NCI-H1092 treated with DMSO at 0.1 percent for 48 hours (cell line): ENCODE measurements at regions not wholly inside any gene's neighbourhood (a gene's known extent, or its start where the extent isn't known, plus 50 kb on each side); places are given as distances from the start of the nearest gene placed in this dataset.

Source experiments
- DNase-seq: peaks from one replicate; lab custom pipeline; 2025; lab: John Stamatoyannopoulos, UW

DNA sequence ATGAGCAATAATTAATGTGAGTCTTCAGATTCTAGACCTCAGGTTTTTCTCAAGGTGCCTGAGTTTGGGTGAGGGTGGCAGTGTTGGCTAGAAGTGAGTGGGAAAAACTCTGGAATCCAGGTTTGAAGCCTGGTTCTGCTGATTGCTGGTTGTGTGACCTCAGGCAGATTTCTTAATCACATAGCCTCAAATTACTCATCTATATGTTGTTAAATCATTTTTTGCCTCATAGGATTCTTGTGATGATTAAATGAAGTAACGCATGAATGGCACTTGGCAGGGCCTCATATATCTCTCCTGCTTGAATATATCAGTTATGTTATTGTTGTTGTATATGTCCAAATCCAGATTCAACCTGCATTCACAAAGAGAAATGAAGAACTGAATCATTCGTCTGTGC, 60.5 kb downstream of the NR2F2 start:
- DNase-seq, result no peak

DNA sequence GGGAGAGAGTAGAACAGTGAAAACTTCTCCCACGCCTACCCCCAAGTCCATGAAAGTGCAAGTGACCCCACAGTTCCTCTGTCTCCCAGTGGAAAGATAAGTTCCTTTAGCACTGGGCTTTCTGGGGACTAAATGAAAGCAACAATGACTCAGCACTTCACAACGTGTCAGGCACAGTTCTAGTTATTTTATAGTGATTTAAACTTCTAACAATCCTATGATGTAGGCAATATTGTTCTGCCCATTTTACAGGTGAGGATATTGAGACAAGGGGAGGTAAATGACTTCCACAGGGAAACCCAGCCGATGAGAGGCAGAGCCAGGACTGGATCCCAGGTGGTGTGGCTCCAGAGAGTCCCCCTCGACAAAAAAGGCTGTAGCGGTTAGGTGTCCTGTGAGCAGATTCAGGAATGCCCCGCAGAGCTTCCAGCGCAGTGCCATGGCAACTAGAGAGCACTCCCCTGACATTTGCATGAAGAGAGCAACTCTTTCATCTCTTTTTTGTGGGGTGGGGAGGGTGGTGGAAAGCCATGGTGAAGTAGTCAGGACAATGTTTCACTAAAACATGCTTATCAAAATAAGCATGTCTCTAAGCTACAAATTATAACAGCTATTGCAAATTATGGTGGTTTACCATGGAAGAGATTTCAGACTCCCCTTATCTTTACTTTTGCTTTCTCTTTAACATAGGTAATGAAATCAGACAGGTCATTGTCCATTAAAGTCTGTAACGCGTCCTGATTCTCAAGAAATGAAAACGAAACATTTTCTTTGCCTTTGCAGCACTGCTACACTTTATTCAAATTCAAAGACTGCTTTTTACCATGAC, 62.1 kb downstream of the NR2F2 start:
- DNase-seq, result no peak

DNA sequence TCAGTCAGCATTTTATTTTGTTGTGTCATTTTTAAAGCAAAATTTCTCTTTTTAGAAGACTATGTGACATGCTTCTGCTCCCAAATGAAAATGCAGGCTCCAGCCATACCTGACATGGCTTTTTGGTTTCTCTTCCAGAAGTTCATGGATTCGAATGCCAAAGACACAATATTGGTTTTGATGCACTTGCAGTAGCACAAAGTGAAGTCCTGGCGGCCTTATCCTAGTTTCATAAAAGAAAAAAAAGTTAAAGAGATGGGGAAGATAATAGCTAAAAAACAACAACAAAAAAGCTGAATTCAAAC, 62.7 kb downstream of the NR2F2 start:
- no peak for DNase-seq

DNA sequence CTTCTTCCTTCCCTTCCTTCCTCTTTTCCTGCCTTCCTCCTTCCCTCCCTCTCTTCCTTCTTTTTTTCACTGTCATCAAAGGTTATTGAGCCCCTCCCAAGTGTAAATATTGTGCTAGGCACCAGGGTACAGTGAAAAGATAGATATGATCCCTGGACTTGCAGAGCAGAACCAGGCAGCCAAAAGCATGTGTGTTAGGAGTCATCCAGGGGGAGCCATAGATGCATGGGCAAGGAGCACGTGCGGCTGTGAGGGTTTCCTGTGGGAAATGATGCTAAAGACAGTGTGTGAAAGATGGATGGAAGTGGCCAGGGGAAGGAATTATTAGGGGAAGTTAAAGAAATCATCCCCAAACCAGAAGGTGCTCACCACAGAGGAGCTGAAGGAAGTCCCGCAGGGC, 65.2 kb downstream of the NR2F2 start:
- no peak for DNase-seq

DNA sequence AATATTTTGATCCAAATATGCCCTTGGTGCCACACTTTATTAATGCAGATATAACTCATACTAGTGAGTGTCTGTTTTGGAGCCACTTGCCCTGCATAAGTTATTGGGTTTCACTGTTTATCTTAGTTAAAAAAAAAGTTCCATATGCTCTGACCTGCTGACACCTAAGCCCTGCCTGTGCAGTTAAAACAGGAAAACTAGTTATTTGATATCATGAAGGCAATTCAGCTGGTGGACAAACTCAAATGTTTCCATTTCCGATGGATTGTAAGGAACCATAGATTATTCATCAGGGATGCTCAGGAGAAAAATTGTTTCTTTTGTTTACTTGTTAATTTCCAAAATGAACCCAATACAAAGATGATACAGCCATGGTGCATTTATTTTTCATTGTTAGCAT, 68.3 kb downstream of the NR2F2 start:
- DNase-seq, result no peak

DNA sequence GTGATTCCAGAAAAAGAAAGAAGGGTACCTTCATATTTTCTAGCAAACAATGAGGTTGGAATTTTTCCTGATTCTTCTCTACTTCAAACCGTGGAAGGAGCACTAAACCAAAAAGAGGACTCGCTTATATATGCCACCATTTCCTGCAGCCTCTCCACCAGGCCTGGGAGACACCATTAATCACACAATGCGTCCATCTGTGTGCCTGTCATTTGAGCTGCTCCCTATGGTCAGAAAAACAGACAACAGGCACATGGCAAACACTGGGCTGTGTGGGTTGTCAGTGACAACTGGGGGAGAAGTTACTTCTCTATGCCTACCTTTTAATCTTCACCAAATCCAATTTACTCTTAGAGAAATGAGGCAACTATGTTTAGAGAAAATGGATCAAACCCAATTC, 71.9 kb downstream of the NR2F2 start:
- DNase-seq, result no peak

DNA sequence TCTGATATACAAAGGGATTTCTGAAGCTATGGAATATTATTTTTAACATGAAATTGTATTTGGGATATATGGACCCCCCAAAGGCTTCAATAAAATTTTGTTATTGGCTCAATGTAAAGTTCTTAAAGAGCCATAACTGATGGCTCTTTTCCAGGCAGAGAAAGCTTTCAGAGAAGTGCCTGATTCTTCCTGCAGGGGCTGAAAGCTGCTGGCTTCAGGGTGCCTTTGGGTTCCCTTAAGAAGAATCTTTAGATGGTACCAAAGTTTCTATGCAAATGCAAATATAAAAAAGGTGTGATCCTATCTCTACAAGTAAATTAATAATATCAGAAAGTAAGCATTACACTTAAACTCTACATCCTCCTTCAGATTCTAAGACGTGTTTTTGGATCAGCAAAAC, 72.6 kb downstream of the NR2F2 start:
- no peak for DNase-seq

DNA sequence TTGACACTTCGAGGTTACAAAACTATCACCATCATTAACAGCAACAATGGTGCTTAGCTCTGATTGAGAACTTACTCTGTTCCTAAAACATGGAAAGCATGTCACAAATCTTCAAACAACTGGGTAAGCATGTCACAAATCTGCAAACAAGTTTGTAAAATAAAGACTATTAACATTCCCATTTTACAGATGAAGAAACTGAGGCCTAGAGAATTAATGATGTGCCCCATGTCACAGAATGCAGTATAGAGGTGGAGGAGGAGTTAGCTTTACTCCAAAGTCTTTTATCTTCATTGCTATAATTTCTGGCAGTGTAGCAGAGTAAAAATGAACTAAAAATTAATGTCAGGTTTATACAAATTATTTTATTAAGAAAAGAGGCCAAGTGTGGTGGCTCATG, 73.4 kb downstream of the NR2F2 start:
- DNase-seq, result no peak

DNA sequence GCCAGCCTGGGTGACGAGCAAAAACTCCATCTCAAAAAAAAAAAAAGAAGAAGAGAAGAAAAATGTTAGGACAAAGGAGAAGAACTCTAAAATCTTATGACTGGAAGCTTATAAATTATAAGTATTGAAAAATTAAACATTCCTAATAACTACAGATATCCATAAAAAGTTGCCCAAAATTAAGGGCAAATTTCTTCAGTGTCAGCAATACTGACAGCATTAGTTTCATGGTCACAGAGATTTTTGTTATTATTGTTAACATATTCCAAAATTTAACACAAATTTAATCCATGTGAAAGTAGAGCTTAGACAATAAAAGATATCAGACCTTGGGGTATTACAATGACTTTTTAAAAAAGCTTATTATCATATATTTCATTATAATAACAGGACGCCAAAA, 74.1 kb downstream of the NR2F2 start:
- DNase-seq, result no peak

DNA sequence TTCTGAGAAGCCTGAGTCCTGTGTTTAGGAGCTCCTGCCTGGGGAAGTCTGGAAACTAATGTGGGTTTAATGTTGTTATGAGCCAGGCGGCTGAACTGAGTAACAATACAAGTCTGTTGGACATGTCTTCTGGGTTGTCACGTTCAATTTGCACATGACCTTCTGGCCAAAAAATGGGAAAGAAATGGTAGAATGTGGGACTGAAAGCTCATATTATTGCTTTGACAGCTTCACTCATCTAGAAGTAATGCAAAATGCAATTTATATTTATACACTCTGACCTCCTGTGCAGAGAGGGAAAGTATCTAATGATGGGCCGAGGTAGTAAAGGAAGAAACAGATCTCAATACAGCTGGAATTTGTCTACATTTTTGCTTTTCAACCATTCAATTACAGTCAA, 75.8 kb downstream of the NR2F2 start:
- DNase-seq, result no peak

DNA sequence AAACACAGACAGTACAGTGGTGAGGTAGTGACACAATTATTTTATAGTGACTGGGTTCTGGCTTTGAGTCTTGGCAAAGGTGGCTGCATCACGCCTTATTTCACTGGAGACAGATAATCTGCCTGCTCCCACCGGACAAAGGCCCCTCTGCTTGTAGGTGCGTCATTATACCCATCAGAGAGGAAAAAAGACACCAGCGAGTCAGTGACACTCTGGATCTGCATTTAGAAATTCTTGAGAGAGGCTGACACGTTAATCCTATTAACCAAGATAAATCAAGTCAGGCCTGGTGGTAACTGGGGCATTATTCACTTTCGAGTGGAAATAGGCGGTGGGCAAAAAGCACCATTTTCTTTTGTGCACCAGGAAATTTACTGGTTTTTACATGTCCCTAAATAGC, 76.2 kb downstream of the NR2F2 start:
- DNase-seq, result no peak

DNA sequence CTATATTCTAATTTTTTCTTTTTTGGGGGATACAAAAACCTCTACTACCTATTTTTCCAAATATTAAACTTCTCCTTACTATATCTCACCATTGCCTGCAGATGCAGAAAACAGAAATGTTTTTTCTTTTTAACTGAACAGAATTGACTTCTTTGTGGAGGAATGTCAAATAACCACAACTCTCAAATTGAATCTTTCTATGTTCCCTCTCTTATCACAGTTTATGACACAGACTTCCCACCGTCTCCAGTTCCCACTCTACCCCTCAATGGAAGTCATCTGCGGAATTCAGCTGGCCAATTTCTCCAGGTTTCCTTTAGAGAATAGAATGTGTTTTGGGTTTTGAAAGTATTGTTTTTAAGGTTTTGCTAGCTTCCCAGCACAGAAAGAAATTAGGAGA, 77.0 kb downstream of the NR2F2 start:
- no peak for DNase-seq

DNA sequence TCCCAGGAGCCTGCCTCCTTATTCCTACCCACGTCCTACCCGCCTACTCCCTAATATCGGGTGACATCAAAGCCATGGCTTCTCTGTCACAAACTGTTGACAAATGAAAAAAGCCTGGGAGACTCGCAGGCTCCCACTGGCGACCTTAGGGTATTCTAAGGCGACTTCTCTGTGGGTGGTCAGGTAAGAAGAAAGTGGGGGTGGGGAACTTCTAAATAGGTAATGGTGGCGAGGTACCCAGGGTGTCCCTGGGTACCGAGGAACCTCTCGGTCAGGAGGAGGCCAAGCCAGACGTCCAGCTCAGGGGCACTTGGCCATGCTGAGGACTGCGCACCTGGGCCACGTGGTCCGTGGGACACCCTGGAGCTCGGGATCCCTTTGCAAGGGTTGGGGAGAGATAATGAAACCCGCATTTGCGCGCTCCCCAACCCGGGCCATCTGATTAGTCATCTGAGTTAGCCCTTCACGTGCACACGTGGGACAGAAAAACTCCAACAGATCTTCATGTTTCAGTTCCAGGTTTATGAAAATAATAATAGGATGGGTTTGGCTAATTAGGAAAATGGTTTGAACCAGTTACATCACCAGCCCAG, 78.2 kb downstream of the NR2F2 start:
- no peak for DNase-seq

DNA sequence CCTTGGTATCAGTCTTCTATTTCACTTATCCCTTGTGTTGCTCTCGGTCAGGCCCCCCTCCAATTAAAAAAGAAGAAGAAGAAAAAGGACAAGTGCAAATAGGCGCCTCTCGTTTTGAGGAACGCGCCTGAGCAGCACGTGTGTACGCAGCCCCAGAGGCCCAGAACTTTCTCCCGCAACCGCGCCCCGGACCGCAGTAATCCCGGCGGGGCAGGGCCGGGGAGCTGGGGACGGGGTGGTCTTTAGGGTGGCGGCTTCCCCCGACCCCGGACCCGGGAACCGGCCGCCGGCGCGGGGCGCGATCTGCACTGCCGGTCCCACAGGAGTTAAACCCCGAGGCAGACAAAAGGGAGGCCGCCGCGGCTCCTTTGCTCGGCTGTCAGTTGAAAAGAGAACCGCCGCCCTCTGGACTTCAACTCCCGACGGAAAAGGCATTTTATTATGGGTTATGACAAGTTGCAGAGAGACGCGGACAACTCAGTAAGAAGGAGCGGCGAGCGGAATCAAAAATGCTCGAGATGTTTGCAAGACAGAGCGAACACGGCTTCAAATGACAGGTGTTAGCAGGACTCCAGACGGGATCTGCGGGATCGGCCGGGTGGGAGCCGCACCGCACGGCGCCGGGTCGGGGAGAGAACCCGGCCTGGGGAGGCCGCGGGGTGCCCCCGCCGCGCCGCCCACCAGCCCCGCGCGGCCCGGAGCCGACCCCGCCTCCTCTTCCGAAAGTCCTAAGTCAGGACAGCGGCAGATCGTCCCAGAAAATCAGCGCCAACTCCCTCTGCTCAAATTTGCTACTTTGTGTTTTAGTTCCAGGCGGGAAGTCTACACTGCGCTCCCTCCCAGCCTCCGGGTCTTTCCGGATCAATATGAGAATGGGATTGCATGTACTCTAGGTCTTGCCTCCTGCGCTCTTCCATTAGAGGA, 79.0 kb downstream of the NR2F2 start:
- DNase-seq, result no peak

DNA sequence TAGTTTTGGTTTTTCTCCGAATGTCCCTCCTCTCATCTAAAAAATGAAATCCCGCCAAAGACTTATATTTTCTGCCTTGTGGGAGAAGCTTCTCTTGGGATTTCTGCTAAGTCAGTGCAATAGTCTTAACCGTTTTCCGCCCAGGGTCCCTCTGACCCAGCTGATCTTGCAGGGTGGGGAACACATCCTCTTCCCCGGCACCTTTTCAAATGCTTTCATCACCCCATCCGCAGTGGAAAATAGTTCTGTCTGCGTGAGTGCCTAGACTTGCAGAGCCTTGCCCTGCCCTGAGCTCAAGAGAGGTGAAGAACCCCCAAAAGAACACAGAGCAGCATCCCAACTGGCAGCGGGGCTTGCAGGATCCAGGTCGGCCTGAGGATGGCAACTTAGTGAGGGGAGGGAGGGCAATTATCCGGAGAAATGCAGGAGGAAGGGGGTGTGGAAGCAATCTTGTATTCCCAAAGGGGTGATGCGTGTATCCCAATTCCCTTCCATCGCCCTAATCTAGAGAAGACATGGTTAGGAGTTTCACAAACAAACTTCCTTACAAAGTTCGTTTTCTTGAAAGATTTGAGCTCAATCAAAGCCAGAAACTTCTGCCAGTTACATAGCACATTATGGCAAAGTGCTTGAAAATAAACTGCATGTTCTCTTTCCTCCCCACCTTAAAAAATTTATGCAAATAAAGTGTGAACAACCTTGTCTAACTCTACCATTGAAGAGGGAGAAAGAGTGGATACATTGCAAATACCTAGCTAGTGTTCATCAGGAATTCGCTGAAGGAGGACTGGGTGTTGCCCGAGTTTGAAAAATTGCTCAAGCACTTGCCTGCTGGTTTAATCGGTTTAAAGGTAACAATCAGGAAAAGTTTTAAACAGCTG, 79.9 kb downstream of the NR2F2 start:
- no peak for DNase-seq

DNA sequence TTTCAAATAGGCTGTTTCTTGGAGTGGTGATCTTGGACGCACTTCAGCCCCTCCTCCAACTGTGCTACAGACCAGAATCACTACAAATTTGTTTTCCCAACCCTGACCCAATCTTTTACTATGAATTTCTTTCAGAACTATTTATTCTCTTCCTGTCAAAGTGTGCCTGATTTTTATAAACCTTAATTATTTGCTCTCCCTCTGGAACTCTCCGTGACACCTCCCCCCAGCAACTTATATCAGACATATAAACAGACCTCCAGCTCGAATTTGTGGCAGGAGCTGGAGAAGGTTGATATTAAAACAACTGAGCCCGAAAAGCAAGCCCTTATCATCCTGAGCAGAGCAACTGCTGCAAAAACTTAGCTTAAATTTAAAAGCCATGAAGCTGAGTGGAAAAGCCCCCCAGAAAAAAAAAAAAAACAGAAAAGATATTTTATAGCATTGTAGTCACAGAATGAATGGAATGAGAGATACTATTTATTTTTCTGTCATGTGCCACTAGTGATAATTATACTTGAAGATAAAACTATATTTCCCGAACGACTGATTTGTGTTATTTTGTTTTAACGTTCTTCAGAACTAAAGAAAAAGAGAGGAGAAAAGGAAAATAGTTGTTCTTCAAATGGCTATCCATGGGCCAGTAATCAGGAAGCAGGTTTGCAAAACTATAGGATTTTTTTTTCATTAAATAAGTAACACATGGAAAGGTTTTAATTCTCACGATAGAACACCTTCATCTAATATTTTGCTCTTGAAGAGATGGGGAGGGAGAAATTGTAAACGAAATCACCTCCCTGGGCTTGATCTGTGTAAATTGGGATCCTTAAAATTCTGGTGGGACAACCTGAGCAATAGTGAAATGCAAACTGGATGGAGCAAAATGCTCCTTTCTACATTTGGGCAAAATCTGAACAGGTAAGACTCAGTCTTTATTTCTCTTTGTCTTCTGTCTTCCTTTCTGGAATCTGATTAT, 80.8 kb downstream of the NR2F2 start:
- DNase-seq, result no peak

DNA sequence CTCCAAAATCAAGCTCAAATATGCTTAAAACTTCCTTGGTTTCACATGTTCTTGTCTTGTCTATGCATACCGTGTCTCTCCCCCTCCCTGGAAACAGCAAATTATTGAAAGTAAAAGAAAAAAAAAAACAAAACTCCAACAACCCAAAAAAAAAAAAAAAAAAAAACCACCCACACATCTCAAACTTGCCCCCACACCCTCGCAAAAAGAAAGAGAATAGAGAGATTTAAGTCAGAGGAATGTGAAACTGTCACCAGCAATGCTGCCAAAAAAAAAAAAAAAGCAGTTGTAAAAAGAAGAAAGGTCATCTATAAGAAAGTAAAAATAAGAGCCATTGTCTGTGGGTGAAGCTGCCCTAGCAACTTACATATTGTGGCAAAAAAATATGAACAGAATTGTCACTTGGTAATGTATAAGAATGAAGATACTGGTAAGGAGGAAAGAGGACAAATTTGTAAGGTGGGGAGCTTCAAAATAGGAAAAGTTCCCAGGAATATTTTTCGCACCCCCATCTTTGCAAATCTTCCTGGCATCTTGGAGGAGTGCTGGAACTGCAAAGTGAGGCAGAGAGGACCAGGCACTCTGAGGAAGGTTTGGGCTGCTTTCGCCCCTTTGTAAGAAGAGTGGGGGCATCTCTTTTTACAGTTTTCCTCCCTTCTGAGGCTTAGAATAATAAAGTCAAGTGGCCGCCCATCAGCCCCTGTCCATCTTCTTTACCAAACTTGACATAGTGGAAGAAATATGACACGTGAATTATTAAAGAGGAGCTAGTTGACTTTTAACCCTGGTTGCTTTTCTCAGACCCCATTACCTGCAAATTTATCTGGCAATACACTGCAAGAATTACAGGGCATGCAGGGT, 81.8 kb downstream of the NR2F2 start:
- DNase-seq, result no peak

DNA sequence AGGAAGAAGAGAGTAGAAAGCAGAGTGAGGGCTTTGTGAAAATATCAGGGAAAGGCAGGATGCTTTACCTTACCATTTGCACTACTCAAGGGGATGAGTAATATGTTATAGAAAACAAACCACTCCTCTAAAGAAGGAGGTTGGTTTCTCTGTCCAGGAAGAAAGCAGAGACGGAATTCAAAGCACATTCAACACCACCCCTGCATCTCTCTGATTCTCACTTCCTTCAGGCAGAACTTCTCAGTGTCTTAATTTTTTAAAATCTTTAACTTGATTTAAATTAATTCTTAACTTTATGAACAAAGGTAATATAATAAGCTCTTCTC, 82.4 kb downstream of the NR2F2 start:
- DNase-seq, result no peak

DNA sequence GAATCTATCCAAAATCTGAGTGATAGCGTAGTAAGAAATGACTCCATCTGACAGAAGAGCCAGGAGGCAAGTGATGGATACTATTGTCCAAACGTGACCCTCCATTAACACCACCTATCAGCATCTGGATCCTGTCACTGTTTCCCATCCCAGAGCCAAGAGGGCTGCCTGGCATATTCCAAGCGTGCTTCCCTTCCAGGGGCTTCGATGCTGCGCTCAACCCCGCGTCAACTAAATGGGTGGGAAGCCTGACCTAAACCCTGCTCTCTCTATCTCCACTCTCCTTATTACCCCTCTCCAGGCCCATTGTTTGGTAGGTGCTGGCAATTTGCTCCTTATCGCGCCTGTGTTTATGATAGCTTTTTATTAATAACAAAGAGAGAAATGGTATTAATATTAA, 83.2 kb downstream of the NR2F2 start:
- DNase-seq, result no peak

DNA sequence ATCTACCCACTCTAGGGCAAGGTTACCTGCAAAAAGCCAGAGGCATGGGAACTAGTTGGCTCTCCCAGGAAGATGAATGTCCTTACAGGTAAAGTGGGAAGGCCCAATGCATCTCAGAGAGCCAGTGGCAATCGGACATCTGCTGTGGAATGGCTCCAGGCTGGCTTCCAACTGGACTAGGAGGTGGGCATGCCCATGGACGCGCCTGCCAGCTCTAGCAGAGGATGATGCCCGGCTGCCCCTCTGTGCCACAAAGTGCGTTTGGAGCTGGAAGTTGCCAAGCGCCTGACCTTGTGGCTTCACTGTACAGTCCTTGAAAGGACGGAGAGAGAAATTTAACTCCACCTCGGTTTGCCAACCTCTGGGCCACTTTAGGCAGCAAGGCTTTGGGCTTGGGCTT, 84.4 kb downstream of the NR2F2 start:
- DNase-seq, result no peak
